K562 (cell line): ENCODE measurements at regions not wholly inside any gene's neighbourhood (a gene's known extent, or its start where the extent isn't known, plus 50 kb on each side); places are given as distances from the start of the nearest gene placed in this dataset.

Experiments used
- CBX1 ChIP-seq: sonication (generic); IDR thresholded peaks from 2 replicates; pipeline ENCODE4 v1.6.1; 2016; ENCODE audit warnings: antibody characterized with exemption, low read depth, mild to moderate bottlenecking
- DIDO1 ChIP-seq: fragments of 450-650 bp; IDR thresholded peaks from 2 replicates; pipeline ENCODE4 v1.6.1; 2016; ENCODE audit warnings: low read depth, missing biosample characterization, missing genetic modification characterization
- E2F6 ChIP-seq, 2 experiments: IDR thresholded peaks; 2 replicates each; pipeline ENCODE4 v1.6.1; 2011; ENCODE audit warnings: borderline replicate concordance in 1 of 2, control low read depth in 1 of 2, low read depth in 1 of 2, low read length in 1 of 2, mild to moderate bottlenecking in 1 of 2, mixed read lengths in 1 of 2, moderate library complexity in 1 of 2; ENCODE audit not compliant: insufficient read depth in 1 of 2, insufficient read length in 1 of 2, poor library complexity in 1 of 2, severe bottlenecking in 1 of 2; ENCODE audit errors: extremely low read depth in 1 of 2
- HMGXB4 ChIP-seq: sonication (generic); formaldehyde crosslinking; IDR thresholded peaks from 2 replicates; pipeline ENCODE4 v1.8.1; 2023; ENCODE audit warnings: mild to moderate bottlenecking, missing genetic modification reagents
- MED1 ChIP-seq: sonication (generic); formaldehyde crosslinking; IDR thresholded peaks from 2 replicates; pipeline ENCODE4 v1.8.1; 2023; ENCODE audit warnings: missing genetic modification reagents, borderline replicate concordance
- PRDM10 ChIP-seq: fragments of 450-650 bp; IDR thresholded peaks from 2 replicates; pipeline ENCODE4 v1.6.1; 2018; ENCODE audit not compliant: partially characterized antibody
- TAF7 ChIP-seq: fragments of 450-650 bp; IDR thresholded peaks from 2 replicates; pipeline ENCODE4 v1.6.1; 2016; ENCODE audit warnings: missing genetic modification characterization, missing compliant biosample characterization
- ZNF212 ChIP-seq: fragments of 450-650 bp; formaldehyde crosslinking; IDR thresholded peaks from 2 replicates; pipeline ENCODE4 v1.4.0; 2020; ENCODE audit warnings: mild to moderate bottlenecking
- ZNF407 ChIP-seq: fragments of 450-650 bp; IDR thresholded peaks from 2 replicates; pipeline ENCODE4 v1.6.1; 2016; ENCODE audit warnings: low read depth
- ZNF699 ChIP-seq: fragments of 250-450 bp; sonication (Bioruptor Pico); IDR thresholded peaks from 2 replicates; pipeline ENCODE4 v1.8.0; 2021; ENCODE audit warnings: mild to moderate bottlenecking, moderate library complexity; ENCODE audit not compliant: insufficient replicate concordance

- TF ChIP-seq HMGXB4 (CRISPR knock-in tag): no peak
- no peak for TF ChIP-seq PRDM10
- no peak for TF ChIP-seq ZNF212
- no peak for TF ChIP-seq DIDO1 (tag)
- no peak for TF ChIP-seq E2F6 (IDR thresholded peaks at IDR 0.05; ENCODE audit: borderline replicate concordance in 1 of 2, extremely low read depth in 1 of 2, insufficient read depth in 1 of 2, insufficient read length in 1 of 2, low read depth in 1 of 2, low read length in 1 of 2, poor library complexity in 1 of 2, severe bottlenecking in 1 of 2)
- TF ChIP-seq ZNF699: no peak
- no peak for TF ChIP-seq ZNF407
- no peak for TF ChIP-seq TAF7 (tag)
- peak; percentile 89; the same call in 1 of the 2 replicates for TF ChIP-seq CBX1
- no peak for TF ChIP-seq MED1
These were observed 61.4 kb upstream of the ASAP2 start (continued) for GRCh38 chr2:9145109-9145751.
